Skeletal muscle satellite cell (primary cell): ENCODE measurements at regions not wholly inside any gene's neighbourhood (a gene's known extent, or its start where the extent isn't known, plus 50 kb on each side); places are given as distances from the start of the nearest gene placed in this dataset.

Experiments used
- H3K27me3 ChIP-seq: 2 replicates; pipeline ENCODE4 v1.7.0; 2013; ENCODE audit warnings: low read length; ENCODE audit not compliant: control insufficient read depth, insufficient read depth
- H3K36me3 ChIP-seq: 2 replicates; pipeline ENCODE4 v1.7.0; 2013; ENCODE audit warnings: mild to moderate bottlenecking, control low read depth, low read length; ENCODE audit not compliant: insufficient read depth
- H3K4me1 ChIP-seq: 2 replicates; pipeline ENCODE4 v1.7.0; 2013; ENCODE audit warnings: low read length; ENCODE audit not compliant: control insufficient read depth, insufficient read depth
- H3K4me2 ChIP-seq: 2 replicates; pipeline ENCODE4 v1.7.0; 2013; ENCODE audit warnings: mild to moderate bottlenecking, low read length
- H3K4me3 ChIP-seq: 2 replicates; pipeline ENCODE4 v1.7.0; 2013; ENCODE audit warnings: low read length
- H3K9ac ChIP-seq: 2 replicates; pipeline ENCODE4 v1.7.0; 2013; ENCODE audit warnings: mild to moderate bottlenecking, low read depth, low read length, moderate library complexity
- H3K9me3 ChIP-seq: replicated peaks from 2 replicates; pipeline ENCODE4 v1.7.0; 2013; ENCODE audit warnings: mild to moderate bottlenecking, control low read depth, low read length

- no peaks in the 10 kb centered on the region for H3K36me3 ChIP-seq
- H3K4me1 ChIP-seq: no peaks in the 10 kb centered on the region
- no peak overlapping the region for H3K4me2 ChIP-seq
- peaks cover 3% of the 10 kb centered on the region for H3K9me3 ChIP-seq
- H3K27me3 ChIP-seq: no peaks in the 10 kb centered on the region
- H3K4me3 ChIP-seq: no peak overlapping the region
- H3K9ac ChIP-seq: no peak overlapping the region
Observed at GRCh38 chr18:37997695-37998094, 432.1 kb upstream of the CELF4 start.

GRCh38 chr18:37987901-37988300 lies 422.3 kb upstream of the CELF4 start:
- no peaks in the 10 kb centered on the region for H3K4me1 ChIP-seq
- no peak overlapping the region for H3K9ac ChIP-seq
- peaks cover 6% of the 10 kb centered on the region for H3K9me3 ChIP-seq
- no peak overlapping the region for H3K4me3 ChIP-seq
- H3K27me3 ChIP-seq: no peaks in the 10 kb centered on the region
- H3K36me3 ChIP-seq: no peaks in the 10 kb centered on the region
- no peak overlapping the region for H3K4me2 ChIP-seq

GRCh38 chr18:37986665-37987064 lies 421.1 kb upstream of the CELF4 start:
- Histone ChIP-seq H3K4me3 (no peak overlapping the region), H3K36me3 (no peaks in the 10 kb centered on the region)

GRCh38 chr18:37985126-37985525 lies 419.5 kb upstream of the CELF4 start:
- Histone ChIP-seq H3K36me3 (no peaks in the 10 kb centered on the region), H3K4me3 (no peak overlapping the region), H3K9ac (no peak overlapping the region), H3K27me3 (no peaks in the 10 kb centered on the region), H3K4me1 (no peaks in the 10 kb centered on the region), H3K4me2 (no peak overlapping the region), H3K9me3 (peaks cover 5% of the 10 kb centered on the region)

More at GRCh38 chr18:37986665-37987064, 421.1 kb upstream of the CELF4 start:
- H3K9ac ChIP-seq: no peak overlapping the region
- no peaks in the 10 kb centered on the region for H3K27me3 ChIP-seq
- H3K9me3 ChIP-seq: peaks cover 6% of the 10 kb centered on the region
- no peaks in the 10 kb centered on the region for H3K4me1 ChIP-seq
- no peak overlapping the region for H3K4me2 ChIP-seq

GRCh38 chr18:37980556-37980955 lies 415.0 kb upstream of the CELF4 start:
- H3K27me3 ChIP-seq: no peaks in the 10 kb centered on the region
- H3K9me3 ChIP-seq: peaks cover 3% of the 10 kb centered on the region
- H3K36me3 ChIP-seq: no peaks in the 10 kb centered on the region
- no peak overlapping the region for H3K9ac ChIP-seq
- H3K4me3 ChIP-seq: no peak overlapping the region
- no peak overlapping the region for H3K4me2 ChIP-seq
- H3K4me1 ChIP-seq: no peaks in the 10 kb centered on the region

GRCh38 chr18:37975446-37975845 lies 409.8 kb upstream of the CELF4 start:
- Histone ChIP-seq H3K4me2 (no peak overlapping the region), H3K4me1 (no peaks in the 10 kb centered on the region), H3K27me3 (no peaks in the 10 kb centered on the region), H3K4me3 (no peak overlapping the region), H3K9me3 (peaks cover 3% of the 10 kb centered on the region), H3K36me3 (no peaks in the 10 kb centered on the region), H3K9ac (no peak overlapping the region)

- Histone ChIP-seq H3K27me3 (no peaks in the 10 kb centered on the region), H3K4me1 (no peaks in the 10 kb centered on the region), H3K9ac (no peak overlapping the region), H3K4me2 (no peak overlapping the region), H3K4me3 (no peak overlapping the region), H3K9me3 (peaks cover 6% of the 10 kb centered on the region), H3K36me3 (no peaks in the 10 kb centered on the region)
Observed at GRCh38 chr18:37967261-37967660, 401.7 kb upstream of the CELF4 start.

GRCh38 chr18:37965572-37965970 lies 400.0 kb upstream of the CELF4 start:
- H3K4me2 ChIP-seq: no peak overlapping the region
- H3K36me3 ChIP-seq: no peaks in the 10 kb centered on the region
- H3K4me3 ChIP-seq: no peak overlapping the region
- H3K9ac ChIP-seq: no peak overlapping the region
- H3K27me3 ChIP-seq: no peaks in the 10 kb centered on the region
- no peaks in the 10 kb centered on the region for H3K4me1 ChIP-seq
- H3K9me3 ChIP-seq: peaks cover 6% of the 10 kb centered on the region

GRCh38 chr18:37964885-37965571 lies 399.4 kb upstream of the CELF4 start:
- H3K4me1 ChIP-seq: no peaks in the 10 kb centered on the region
- no peak overlapping the region for H3K4me3 ChIP-seq
- H3K9me3 ChIP-seq: peaks cover 6% of the 10 kb centered on the region
- no peaks in the 10 kb centered on the region for H3K27me3 ChIP-seq
- H3K4me2 ChIP-seq: no peak overlapping the region
- no peak overlapping the region for H3K9ac ChIP-seq
- H3K36me3 ChIP-seq: no peaks in the 10 kb centered on the region

GRCh38 chr18:37963837-37964236 lies 398.2 kb upstream of the CELF4 start:
- H3K9ac ChIP-seq: no peak overlapping the region
- peaks cover 10% of the 10 kb centered on the region for H3K9me3 ChIP-seq
- H3K4me3 ChIP-seq: no peak overlapping the region
- H3K27me3 ChIP-seq: no peaks in the 10 kb centered on the region
- H3K36me3 ChIP-seq: no peaks in the 10 kb centered on the region
- H3K4me1 ChIP-seq: no peaks in the 10 kb centered on the region
- H3K4me2 ChIP-seq: no peak overlapping the region

GRCh38 chr18:37962316-37962966 lies 396.8 kb upstream of the CELF4 start:
- no peaks in the 10 kb centered on the region for H3K4me1 ChIP-seq
- H3K9me3 ChIP-seq: peaks cover 12% of the 10 kb centered on the region
- no peak overlapping the region for H3K9ac ChIP-seq
- no peak overlapping the region for H3K4me2 ChIP-seq
- no peak overlapping the region for H3K4me3 ChIP-seq
- H3K27me3 ChIP-seq: no peaks in the 10 kb centered on the region
- H3K36me3 ChIP-seq: no peaks in the 10 kb centered on the region

GRCh38 chr18:37958499-37958898 lies 392.9 kb upstream of the CELF4 start:
- Histone ChIP-seq H3K4me1 (no peaks in the 10 kb centered on the region), H3K4me3 (no peak overlapping the region), H3K36me3 (no peaks in the 10 kb centered on the region), H3K27me3 (no peaks in the 10 kb centered on the region), H3K9me3 (peaks cover 5% of the 10 kb centered on the region), H3K4me2 (no peak overlapping the region), H3K9ac (no peak overlapping the region)
